Left lung (tissue), 4 donors: ENCODE measurements at regions not wholly inside any gene's neighbourhood (a gene's known extent, or its start where the extent isn't known, plus 50 kb on each side); places are given as distances from the start of the nearest gene placed in this dataset.

ENCODE experiments used
- ATAC-seq: fragments of 200-7000 bp; cut with Tn5 transposase; one replicate; pipeline ENCODE4 v1.9.1; 2020; ENCODE audit warnings: moderate library complexity
- DNase-seq, 4 donors: peaks; one replicate each; pipeline ENCODE4 v3.0.0-alpha.2; 2013 to 2020
- H3K27ac ChIP-seq, 2 donors: fragments of 200-600 bp; sonication (generic) in 1 of 2; one replicate each; pipeline versions ENCODE4 v1.5.0 to v1.8.0; 2020 to 2021
- H3K27me3 ChIP-seq, 2 donors: fragments of 200-600 bp; sonication (generic) in 1 of 2; one replicate each; pipeline versions ENCODE4 v1.5.0 to v1.8.0; 2020 to 2021
- H3K36me3 ChIP-seq, 2 donors: fragments of 200-600 bp; sonication (generic) in 1 of 2; one replicate each; pipeline versions ENCODE4 v1.5.0 to v1.8.0; 2020 to 2021
- H3K4me1 ChIP-seq, 2 donors: fragments of 200-600 bp; one replicate each; pipeline ENCODE4 v1.8.0; 2021
- H3K4me3 ChIP-seq, 2 donors: fragments of 200-600 bp; sonication (generic) in 1 of 2; one replicate each; pipeline versions ENCODE4 v1.5.0 to v1.8.0; 2020 to 2021; ENCODE audit warnings: mild to moderate bottlenecking in 1 of 2
- H3K9me3 ChIP-seq, 2 donors: fragments of 200-600 bp; sonication (generic) in 1 of 2; one replicate each; pipeline versions ENCODE4 v1.5.0 to v1.8.0; 2020 to 2021
- CTCF ChIP-seq, 2 donors: fragments of 200-600 bp; sonication (generic) in 1 of 2; IDR thresholded peaks; one replicate each; pipeline versions ENCODE4 v1.5.0 to v1.8.0; 2021; ENCODE audit warnings: antibody characterized with exemption in 2 of 2
- intact Hi-C, 2 donors: fragments of 100-400 bp; cut with DNase I; formaldehyde crosslinking; loops; one replicate each; pipeline versions ENCODE4 v1.11.2 to v1.14.2; 2022
- donor health status: DM: no; HTN: yes; CAD: no.
- donor health status: DM: no; HTN: no; CAD: no.

- intact Hi-C loops, result no loop called here
- no peak overlapping the region for H3K27ac ChIP-seq
- H3K4me3 ChIP-seq, result no peak overlapping the region
- no peaks in the 10 kb centered on the region for H3K9me3 ChIP-seq
- H3K36me3 ChIP-seq, result no peaks in the 10 kb centered on the region
- DNase-seq, result no peak
- no peak for ATAC-seq
- TF ChIP-seq CTCF (IDR thresholded peaks at IDR 0.05), result no peak
- H3K4me1 ChIP-seq, result no peaks in the 10 kb centered on the region
- no peaks in the 10 kb centered on the region for H3K27me3 ChIP-seq
Observed at GRCh38 chr6:155791186-155791585, 335.5 kb upstream of the NOX3 start.

DNA sequence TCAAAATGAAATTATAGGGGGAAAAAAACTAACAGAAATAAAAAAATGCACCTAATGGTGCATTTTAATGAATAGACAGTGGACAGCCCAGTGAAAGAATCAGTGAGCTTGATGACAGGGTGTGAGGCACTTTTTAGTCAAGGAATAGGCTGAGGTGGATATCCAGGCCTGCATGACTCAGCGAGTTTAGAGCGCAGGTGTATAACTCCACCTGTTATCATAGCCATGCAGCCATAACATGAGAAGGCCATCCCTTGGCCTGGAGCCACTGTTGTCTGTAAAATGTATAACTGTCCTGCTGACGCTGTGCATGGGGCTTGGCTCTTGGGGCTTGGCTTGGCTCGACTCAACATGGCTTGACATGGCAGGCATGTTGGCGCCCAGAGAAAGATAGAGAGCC is 331.5 kb upstream of the NOX3 start:
- Histone ChIP-seq H3K4me1 (no peaks in the 10 kb centered on the region), H3K27me3 (no peaks in the 10 kb centered on the region), H3K27ac (no peak overlapping the region), H3K36me3 (no peaks in the 10 kb centered on the region), H3K9me3 (no peaks in the 10 kb centered on the region), H3K4me3 (no peak overlapping the region)
- ATAC-seq (no peak), DNase-seq (no peak)
- intact Hi-C loops, result no loop called here
- no peak for TF ChIP-seq CTCF (IDR thresholded peaks at IDR 0.05)

DNA sequence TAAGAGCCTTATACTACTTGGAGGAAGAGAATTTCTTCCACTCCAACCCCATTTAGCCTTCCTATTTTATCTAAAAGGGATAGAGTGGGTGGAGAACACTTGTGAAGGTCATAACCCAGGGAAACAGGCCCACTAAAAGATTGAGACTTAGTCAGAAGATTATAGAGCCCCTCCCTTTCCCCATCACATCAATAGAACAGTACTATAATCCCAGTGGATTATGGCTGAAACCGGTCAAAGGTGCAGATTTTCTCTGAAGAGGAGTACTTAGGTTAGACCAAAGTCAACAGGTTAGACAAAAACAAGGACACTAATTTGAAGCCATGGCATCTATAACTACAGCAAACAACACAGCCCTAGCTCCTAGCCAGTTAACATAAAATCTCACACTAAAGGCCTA is 330.9 kb upstream of the NOX3 start:
- no peaks in the 10 kb centered on the region for H3K36me3 ChIP-seq
- no peaks in the 10 kb centered on the region for H3K27me3 ChIP-seq
- no peak overlapping the region for H3K27ac ChIP-seq
- intact Hi-C loops, result no loop called here
- no peak for ATAC-seq
- TF ChIP-seq CTCF (IDR thresholded peaks at IDR 0.05), result no peak
- no peaks in the 10 kb centered on the region for H3K4me1 ChIP-seq
- no peaks in the 10 kb centered on the region for H3K9me3 ChIP-seq
- DNase-seq, result no peak
- H3K4me3 ChIP-seq, result no peak overlapping the region

GRCh38 chr6:155782739-155783459 is 327.3 kb upstream of the NOX3 start:
- Histone ChIP-seq H3K4me1 (no peaks in the 10 kb centered on the region), H3K4me3 (no peak overlapping the region), H3K36me3 (no peaks in the 10 kb centered on the region), H3K27ac (no peak overlapping the region), H3K9me3 (no peaks in the 10 kb centered on the region), H3K27me3 (no peaks in the 10 kb centered on the region)
- DNase-seq (no peak), ATAC-seq (peak; percentile 13)
- intact Hi-C loops, result no loop called here
- TF ChIP-seq CTCF (IDR thresholded peaks at IDR 0.05), result no peak

GRCh38 chr6:155782320-155782731 is 326.7 kb upstream of the NOX3 start:
- no peaks in the 10 kb centered on the region for H3K9me3 ChIP-seq
- peak in 2 of 4 donors; percentile 28 to 43 for DNase-seq
- no peak overlapping the region for H3K4me3 ChIP-seq
- H3K36me3 ChIP-seq, result no peaks in the 10 kb centered on the region
- no peak for TF ChIP-seq CTCF (IDR thresholded peaks at IDR 0.05)
- peak overlapping the region in 1 of 2 donors; percentile 11 for H3K27ac ChIP-seq
- H3K4me1 ChIP-seq, result no peaks in the 10 kb centered on the region
- no peaks in the 10 kb centered on the region for H3K27me3 ChIP-seq
- peak; percentile 83 for ATAC-seq
- intact Hi-C loops, result no loop called here
